ENCODE measurements at regions not wholly inside any gene's neighbourhood (a gene's known extent, or its start where the extent isn't known, plus 50 kb on each side); places are given as distances from the start of the nearest gene placed in this dataset.

- no peak for DNase-seq (ENCODE audit: low spot score)
Measured at GRCh38 chr12:103182299-103182698, 224.8 kb downstream of the ASCL1 start.

GRCh38 chr12:103196467-103196866 is 239.0 kb downstream of the ASCL1 start:
- DNase-seq (ENCODE audit: low spot score): no peak

DNA sequence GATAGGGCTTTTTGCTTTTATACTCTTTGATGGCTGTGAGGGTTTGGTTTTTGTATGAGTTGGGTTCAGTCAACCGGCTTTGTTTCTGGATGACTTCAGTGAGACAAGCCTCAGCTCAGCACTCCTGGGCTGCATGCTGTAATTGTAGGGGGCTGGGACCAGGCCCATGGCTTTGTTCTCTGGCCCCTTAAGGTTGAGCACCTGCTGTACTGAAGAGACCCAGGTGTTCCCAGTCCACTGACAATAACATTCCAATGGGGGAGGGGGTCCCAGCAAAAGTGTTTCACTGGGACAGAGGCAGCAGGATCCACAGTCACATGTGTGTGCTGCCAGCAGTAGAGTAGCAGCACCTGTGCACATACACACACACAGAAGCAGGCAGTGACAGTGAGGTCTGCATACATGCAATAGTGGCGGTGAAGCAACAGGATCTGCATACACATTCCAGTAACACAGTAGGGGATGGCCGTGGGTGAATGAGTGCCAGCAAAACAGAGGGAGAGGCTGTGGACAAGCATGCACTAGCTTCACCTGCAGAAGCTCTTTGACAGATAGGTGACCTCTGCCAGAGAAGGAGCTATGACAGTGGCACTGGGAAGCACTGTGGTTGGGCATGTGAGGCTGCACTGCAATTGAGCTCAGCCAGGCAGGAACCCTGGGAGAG is 240.4 kb downstream of the ASCL1 start:
- DNase-seq (ENCODE audit: low spot score): no peak

- DNase-seq (ENCODE audit: low spot score): no peak
Measured at GRCh38 chr12:103198499-103198898, 241.0 kb downstream of the ASCL1 start.

DNA sequence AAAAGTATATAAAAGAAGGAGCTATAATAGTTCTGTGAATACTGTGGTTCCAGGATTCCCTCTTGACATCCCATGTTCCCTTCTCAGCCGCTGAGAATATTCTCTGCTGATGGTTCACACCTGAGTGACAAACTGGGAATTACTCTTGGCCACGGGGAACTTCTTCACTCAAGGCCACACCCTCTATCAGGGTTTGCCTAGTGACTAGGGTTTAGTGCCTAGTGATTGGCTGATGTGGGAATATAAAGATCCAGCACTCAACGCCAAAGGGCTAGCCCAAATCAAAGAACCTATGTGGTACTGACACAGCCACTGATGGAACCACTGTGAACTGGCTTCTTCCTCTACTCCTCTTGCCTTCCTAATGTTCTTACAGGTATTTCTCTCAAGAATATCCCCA is 248.4 kb downstream of the ASCL1 start:
- DNase-seq (ENCODE audit: low spot score): no peak

- DNase-seq (ENCODE audit: low spot score): no peak
Measured at GRCh38 chr12:103207936-103208335, 250.5 kb downstream of the ASCL1 start.

GRCh38 chr12:103241184-103241583 is 254.6 kb downstream of the C12orf42 start:
- no peak for DNase-seq (ENCODE audit: low spot score)

DNA sequence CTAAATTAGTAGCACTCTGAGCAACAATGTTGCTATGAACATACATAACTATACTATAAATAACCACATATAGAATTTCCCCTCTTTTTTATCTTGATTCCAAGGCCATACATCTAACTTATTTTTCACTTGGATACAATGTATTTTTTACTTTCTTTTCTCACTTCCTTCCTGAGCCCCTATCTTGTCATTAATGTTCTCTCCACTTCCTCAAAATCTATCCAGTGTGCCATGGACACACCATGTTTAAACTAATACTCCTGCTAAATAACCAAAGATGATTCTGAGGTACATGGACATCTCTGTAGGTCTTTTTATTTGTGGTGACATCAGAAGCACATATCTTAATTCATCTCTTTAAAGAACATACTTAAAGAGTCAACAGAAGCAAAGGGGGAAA is 251.2 kb downstream of the C12orf42 start:
- DNase-seq (ENCODE audit: low spot score): no peak

- no peak for DNase-seq (ENCODE audit: low spot score)
Measured at GRCh38 chr12:103247531-103247930, 248.2 kb downstream of the C12orf42 start.

GRCh38 chr12:103249607-103250006 is 246.2 kb downstream of the C12orf42 start:
- DNase-seq (ENCODE audit: low spot score): no peak

DNA sequence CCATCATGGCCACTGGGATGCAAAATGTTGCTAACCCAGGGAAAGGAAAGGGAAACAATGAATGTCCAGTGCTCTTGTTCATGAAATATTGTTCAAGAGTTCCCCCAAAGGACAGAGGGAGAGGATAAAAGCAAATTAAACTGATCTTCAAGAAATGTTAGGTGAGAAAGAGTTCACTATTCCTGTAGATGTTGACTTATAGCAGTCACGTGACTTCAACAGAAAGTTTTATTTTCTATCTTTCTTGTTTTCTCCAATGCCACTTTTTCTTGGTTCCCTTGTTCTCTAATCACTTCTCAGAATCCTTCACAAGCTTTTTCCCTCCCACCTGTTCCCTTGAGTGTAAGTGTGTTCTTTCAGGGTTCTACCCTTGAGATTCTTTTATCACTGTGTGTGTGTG is 245.3 kb downstream of the C12orf42 start:
- DNase-seq (ENCODE audit: low spot score): no peak

Data from cerebellar cortex (tissue), 1 donor.